Panc1 (cell line): ENCODE measurements at regions not wholly inside any gene's neighbourhood (a gene's known extent, or its start where the extent isn't known, plus 50 kb on each side); places are given as distances from the start of the nearest gene placed in this dataset.

Experiments
- POLR2AphosphoS5 ChIP-seq: IDR thresholded peaks from 2 replicates; pipeline ENCODE4 v1.6.1; 2012; ENCODE audit warnings: mild to moderate bottlenecking, low read depth, low read length, moderate library complexity
- SIN3A ChIP-seq: IDR thresholded peaks from 2 replicates; pipeline ENCODE4 v1.6.1; 2012; ENCODE audit warnings: low read depth, mild to moderate bottlenecking, low read length, moderate library complexity, borderline replicate concordance; ENCODE audit not compliant: insufficient read depth
- TF ChIP-seq, protein P1 (sequence below): fragments of 450-650 bp; IDR thresholded peaks from 2 replicates; pipeline ENCODE4 v1.5.1; 2017; ENCODE audit warnings: mild to moderate bottlenecking

DNA sequence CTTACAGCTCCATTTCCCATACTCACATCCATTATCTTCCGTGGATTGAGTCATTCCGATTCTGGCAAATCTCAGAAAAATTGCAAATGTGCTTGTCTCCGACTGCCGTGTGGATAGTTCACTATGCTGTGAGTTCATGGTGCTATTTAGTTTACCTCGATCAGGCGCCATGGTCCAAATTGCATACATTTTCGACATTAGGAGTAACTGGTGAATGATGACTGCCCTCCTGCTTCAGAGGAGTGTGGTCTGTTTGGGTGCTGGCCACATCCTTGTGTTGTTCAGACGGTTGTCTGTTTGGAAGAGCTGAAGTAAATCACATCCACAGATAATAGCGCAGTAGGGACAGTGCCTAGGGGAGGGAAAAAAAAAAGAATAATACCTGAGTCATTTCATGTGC lies 439.5 kb downstream of the ZNF516 start:
- TF ChIP-seq SIN3A (no peak), POLR2AphosphoS5 (no peak)
- TF ChIP-seq, protein P1, sequence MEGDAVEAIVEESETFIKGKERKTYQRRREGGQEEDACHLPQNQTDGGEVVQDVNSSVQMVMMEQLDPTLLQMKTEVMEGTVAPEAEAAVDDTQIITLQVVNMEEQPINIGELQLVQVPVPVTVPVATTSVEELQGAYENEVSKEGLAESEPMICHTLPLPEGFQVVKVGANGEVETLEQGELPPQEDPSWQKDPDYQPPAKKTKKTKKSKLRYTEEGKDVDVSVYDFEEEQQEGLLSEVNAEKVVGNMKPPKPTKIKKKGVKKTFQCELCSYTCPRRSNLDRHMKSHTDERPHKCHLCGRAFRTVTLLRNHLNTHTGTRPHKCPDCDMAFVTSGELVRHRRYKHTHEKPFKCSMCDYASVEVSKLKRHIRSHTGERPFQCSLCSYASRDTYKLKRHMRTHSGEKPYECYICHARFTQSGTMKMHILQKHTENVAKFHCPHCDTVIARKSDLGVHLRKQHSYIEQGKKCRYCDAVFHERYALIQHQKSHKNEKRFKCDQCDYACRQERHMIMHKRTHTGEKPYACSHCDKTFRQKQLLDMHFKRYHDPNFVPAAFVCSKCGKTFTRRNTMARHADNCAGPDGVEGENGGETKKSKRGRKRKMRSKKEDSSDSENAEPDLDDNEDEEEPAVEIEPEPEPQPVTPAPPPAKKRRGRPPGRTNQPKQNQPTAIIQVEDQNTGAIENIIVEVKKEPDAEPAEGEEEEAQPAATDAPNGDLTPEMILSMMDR: no peak
